ENCODE measurements at regions not wholly inside any gene's neighbourhood (a gene's known extent, or its start where the extent isn't known, plus 50 kb on each side); places are given as distances from the start of the nearest gene placed in this dataset.

DNA sequence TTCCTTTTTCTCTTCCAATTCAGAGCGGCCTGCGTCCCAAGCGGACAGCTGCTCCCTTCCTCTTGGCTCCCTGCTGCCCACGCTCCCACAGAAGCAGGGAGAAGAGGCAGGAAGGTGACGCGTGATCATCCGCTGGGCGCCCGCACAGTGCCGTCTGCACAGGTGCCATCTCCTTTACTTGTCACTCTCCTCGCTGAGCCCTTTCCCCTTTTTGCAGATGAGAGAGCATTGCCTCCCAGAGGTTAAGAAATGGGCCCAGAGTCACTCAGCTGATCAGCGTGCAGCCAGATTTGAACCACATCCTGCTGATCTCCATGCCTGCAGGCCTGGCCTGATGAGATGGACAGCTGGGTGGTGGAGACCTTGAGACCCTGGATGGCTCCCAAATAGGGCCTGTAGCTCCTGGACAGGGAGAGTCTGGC lies 299.8 kb downstream of the SEC14L1 start:
- H3K27ac ChIP-seq (ENCODE audit: low read depth, low read length), result peak overlapping the region; percentile 42; the same call in 1 of the 2 replicates
- no peak overlapping the region for H2BK5ac ChIP-seq (ENCODE audit: low read depth, low read length)
- no peak overlapping the region for H2AFZ ChIP-seq (ENCODE audit: low read length)
- H2AK5ac ChIP-seq (ENCODE audit: low read depth, low read length), result no peak overlapping the region
- WGBS, 2 experiments (ENCODE audit: extremely low coverage in 1 of 2, insufficient coverage in 1 of 2, insufficient read length in 1 of 2, insufficient replicate concordance in 2 of 2, low coverage in 1 of 2, low lambda C conversion rate in 2 of 2, missing lambda C conversion rate in 1 of 2), result 97% methylated on average over 12 of the region's 12 CpGs; no CpG with 5 or more reads in 1 of the 2 experiments
- no peak overlapping the region for H3K14ac ChIP-seq (ENCODE audit: insufficient read length)
- no peak overlapping the region for H3K4me2 ChIP-seq (ENCODE audit: insufficient read depth in 1 of 2, low read depth in 2 of 2, low read length in 2 of 2)
- DNase-seq (ENCODE audit: low read depth in 1 of 2, low spot score in 2 of 2) (no peak), FAIRE-seq (no peak)
- H4K91ac ChIP-seq (replicated peaks; ENCODE audit: insufficient read length, low read length), result no peak overlapping the region
- ChIA-PET CTCF (ENCODE audit: partially characterized antibody) (interaction anchor here (1.2 to 24.6 kb wide), 6 partner anchors 10 to 54 kb away, joined by 3 to 512 read pairs (median 10); no protein-coding TSS in a partner anchor), POLR2A (ENCODE audit: partially characterized antibody) (interaction anchor here (0.9 to 1.3 kb wide), 6 partner anchors 9 to 71 kb away, joined by 3 to 6 read pairs (median 3); no protein-coding TSS in a partner anchor)
- H3K4ac ChIP-seq (replicated peaks; ENCODE audit: insufficient read length, low read depth, low read length), result no peak overlapping the region
- H3K79me1 ChIP-seq (ENCODE audit: low read depth, low read length), result peaks cover 12% of the 10 kb centered on the region
- H3K4me1 ChIP-seq (replicated peaks in 1 of 4; ENCODE audit: control insufficient read depth in 3 of 4, insufficient read depth in 4 of 4, low read length in 3 of 4), result peaks cover 0 to 22% (median 14%) of the 10 kb centered on the region in 4 experiments; a peak in 6 of 7 replicates
- no peak overlapping the region for H3K56ac ChIP-seq (replicated peaks; ENCODE audit: insufficient read length, low read depth, low read length)
- H4K20me1 ChIP-seq (replicated peaks in 1 of 2; ENCODE audit: control insufficient read depth in 1 of 2, insufficient read depth in 2 of 2, low read length in 2 of 2), result peaks cover 10 to 17% of the 10 kb centered on the region in 2 experiments
- peaks cover 3% of the 10 kb centered on the region; the same call in 1 of the 2 replicates for H3K23me2 ChIP-seq (ENCODE audit: low read depth, low read length)
- H3K27me3 ChIP-seq (replicated peaks in 1 of 4; ENCODE audit: control insufficient read depth in 3 of 4, extremely low read depth in 1 of 4, insufficient read depth in 3 of 4, low read length in 3 of 4), result no peaks in the 10 kb centered on the region
- H3K79me2 ChIP-seq (ENCODE audit: control insufficient read depth in 1 of 2, insufficient read depth in 2 of 2, low read length in 2 of 2), result peaks cover 0 to 59% of the 10 kb centered on the region in 2 experiments; a peak in 3 of 4 replicates
- H2BK15ac ChIP-seq (ENCODE audit: low read length), result no peak overlapping the region
- no peak overlapping the region for H3K18ac ChIP-seq (ENCODE audit: extremely low read depth, low read length)
- no peak overlapping the region for H4K5ac ChIP-seq (ENCODE audit: insufficient read length, low read depth, low read length)
- no peak overlapping the region for H2BK20ac ChIP-seq (ENCODE audit: low read length)
- no peak overlapping the region for H2BK12ac ChIP-seq (ENCODE audit: low read depth, low read length)
- H3K36me3 ChIP-seq (ENCODE audit: control insufficient read depth in 2 of 4, insufficient read depth in 4 of 4, low read length in 3 of 4), result no peaks in the 10 kb centered on the region
- H3K4me3 ChIP-seq (ENCODE audit: extremely low read depth in 1 of 4, insufficient read depth in 2 of 4, low read depth in 3 of 4, low read length in 4 of 4), result no peak overlapping the region
- H3K9me3 ChIP-seq (ENCODE audit: insufficient read depth in 2 of 2, low read depth in 1 of 2, low read length in 1 of 2), result no peaks in the 10 kb centered on the region
- no peak overlapping the region for H3K9ac ChIP-seq (replicated peaks in 1 of 4; ENCODE audit: extremely low read depth in 1 of 4, low read depth in 3 of 4, low read length in 3 of 4)
- no peak overlapping the region for H2BK120ac ChIP-seq (replicated peaks; ENCODE audit: low read depth, low read length)
- H4K8ac ChIP-seq (ENCODE audit: extremely low read depth, insufficient read depth, low read length), result no peak overlapping the region
- no peak overlapping the region for H3K23ac ChIP-seq (ENCODE audit: insufficient read length)
- TF ChIP-seq YY1 (IDR thresholded peaks at IDR 0.05; ENCODE audit: low read depth, low read length) (no peak), TAF1 (IDR thresholded peaks at IDR 0.05; ENCODE audit: low read depth, low read length) (no peak), TCF12 (IDR thresholded peaks at IDR 0.05; ENCODE audit: low read depth, low read length) (no peak), CEBPB (IDR thresholded peaks at IDR 0.05; ENCODE audit: low read depth, low read length) (no peak), GTF2F1 (IDR thresholded peaks at IDR 0.05; ENCODE audit: borderline replicate concordance, low read depth, low read length) (no peak), TBP (IDR thresholded peaks at IDR 0.05; ENCODE audit: low read depth, low read length) (no peak), KDM1A (IDR thresholded peaks at IDR 0.05; ENCODE audit: borderline replicate concordance, low read length) (no peak), RBBP5 (IDR thresholded peaks at IDR 0.05; ENCODE audit: borderline replicate concordance, low read depth, low read length) (no peak), POLR2A (IDR thresholded peaks at IDR 0.05; ENCODE audit: control extremely low read depth in 1 of 2, low read depth in 2 of 2, low read length in 2 of 2) (no peak), SP1 (IDR thresholded peaks at IDR 0.05; ENCODE audit: low read depth, low read length) (no peak), CBX8 (IDR thresholded peaks at IDR 0.05; ENCODE audit: borderline replicate concordance, low read depth, low read length) (no peak), EGR1 (IDR thresholded peaks at IDR 0.05; ENCODE audit: borderline replicate concordance, low read depth, low read length) (no peak), SP4 (IDR thresholded peaks at IDR 0.05; ENCODE audit: low read length) (no peak), ZNF274 (IDR thresholded peaks at IDR 0.05; ENCODE audit: borderline replicate concordance, extremely low read depth, low read length) (no peak), HDAC6 (IDR thresholded peaks at IDR 0.05; ENCODE audit: low read depth, low read length) (no peak)
- TF ChIP-seq, protein P1, sequence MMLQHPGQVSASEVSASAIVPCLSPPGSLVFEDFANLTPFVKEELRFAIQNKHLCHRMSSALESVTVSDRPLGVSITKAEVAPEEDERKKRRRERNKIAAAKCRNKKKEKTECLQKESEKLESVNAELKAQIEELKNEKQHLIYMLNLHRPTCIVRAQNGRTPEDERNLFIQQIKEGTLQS (IDR thresholded peaks at IDR 0.05; ENCODE audit: insufficient read depth, low read depth, low read length), result no peak
